ENCODE measurements at regions not wholly inside any gene's neighbourhood (a gene's known extent, or its start where the extent isn't known, plus 50 kb on each side); places are given as distances from the start of the nearest gene placed in this dataset.
"Not testable (repeated sequence)": the region's sequence is repeated elsewhere in the genome, so short reads cannot be mapped to it uniquely, and the experiment has no call there.

- no peaks in the 10 kb centered on the region for H3K9me3 ChIP-seq
- no peak overlapping the region for H3K27ac ChIP-seq
- no peaks in the 10 kb centered on the region for H3K27me3 ChIP-seq
- no peaks in the 10 kb centered on the region for H3K36me3 ChIP-seq
- H3K4me3 ChIP-seq, result no peak overlapping the region
- no peak for TF ChIP-seq EP300 (IDR thresholded peaks at IDR 0.05)
- WGBS, result 82% methylated on average over 3 of the region's 3 CpGs
- H3K4me1 ChIP-seq, result no peaks in the 10 kb centered on the region
- DNase-seq (ENCODE audit: low spot score in 2 of 2), result no peak
Observed at GRCh38 chr11:24163146-24163545, 333.7 kb upstream of the LUZP2 start.

GRCh38 chr11:24163841-24164240 lies 333.0 kb upstream of the LUZP2 start:
- H3K27ac ChIP-seq, result no peak overlapping the region

GRCh38 chr11:24171869-24172268 lies 325.0 kb upstream of the LUZP2 start:
- TF ChIP-seq CTCF (IDR thresholded peaks at IDR 0.05) (no peak), POLR2AphosphoS5 (IDR thresholded peaks at IDR 0.05) (no peak), EP300 (IDR thresholded peaks at IDR 0.05) (no peak), POLR2A (IDR thresholded peaks at IDR 0.05) (no peak)
- no peak for DNase-seq (ENCODE audit: low spot score in 2 of 2)
- no peak overlapping the region for H3K27ac ChIP-seq
- WGBS, result 69% methylated on average over 1 of the region's 1 CpG
- no peaks in the 10 kb centered on the region for H3K27me3 ChIP-seq
- H3K36me3 ChIP-seq, result no peaks in the 10 kb centered on the region
- H3K4me3 ChIP-seq, result no peak overlapping the region
- H3K4me1 ChIP-seq, result no peaks in the 10 kb centered on the region
- H3K9me3 ChIP-seq, result no peaks in the 10 kb centered on the region

More at GRCh38 chr11:24163841-24164240, 333.0 kb upstream of the LUZP2 start:
- Histone ChIP-seq H3K4me3 (no peak overlapping the region), H3K27me3 (no peaks in the 10 kb centered on the region), H3K9me3 (no peaks in the 10 kb centered on the region), H3K36me3 (no peaks in the 10 kb centered on the region), H3K4me1 (no peaks in the 10 kb centered on the region)
- DNase-seq (ENCODE audit: low spot score in 2 of 2), result no peak
- TF ChIP-seq EP300 (IDR thresholded peaks at IDR 0.05), result no peak
- TF ChIP-seq POLR2A (IDR thresholded peaks at IDR 0.05), result no peak
- TF ChIP-seq POLR2AphosphoS5 (IDR thresholded peaks at IDR 0.05), result no peak
- TF ChIP-seq CTCF (IDR thresholded peaks at IDR 0.05), result no peak

- Histone ChIP-seq H3K4me3 (no peak overlapping the region), H3K27me3 (no peaks in the 10 kb centered on the region), H3K4me1 (no peaks in the 10 kb centered on the region), H3K36me3 (no peaks in the 10 kb centered on the region), H3K9me3 (no peaks in the 10 kb centered on the region), H3K27ac (no peak overlapping the region)
- WGBS, result 75% methylated on average over 6 of the region's 6 CpGs
- DNase-seq (ENCODE audit: low spot score in 2 of 2), result no peak
- no peak for TF ChIP-seq CTCF (IDR thresholded peaks at IDR 0.05)
- no peak for TF ChIP-seq POLR2AphosphoS5 (IDR thresholded peaks at IDR 0.05)
- no peak for TF ChIP-seq POLR2A (IDR thresholded peaks at IDR 0.05)
Observed at GRCh38 chr11:24181395-24182047, 315.3 kb upstream of the LUZP2 start.

GRCh38 chr11:24185535-24185934 lies 311.3 kb upstream of the LUZP2 start:
- not testable (repeated sequence) for DNase-seq (ENCODE audit: low spot score in 2 of 2); H3K27ac ChIP-seq; H3K27me3 ChIP-seq; H3K4me3 ChIP-seq; H3K4me1 ChIP-seq; H3K36me3 ChIP-seq; H3K9me3 ChIP-seq
- 87% methylated on average over 2 of the region's 2 CpGs for WGBS

- Histone ChIP-seq H3K27me3 (no peaks in the 10 kb centered on the region), H3K36me3 (no peaks in the 10 kb centered on the region), H3K4me3 (no peak overlapping the region), H3K4me1 (no peaks in the 10 kb centered on the region), H3K27ac (no peak overlapping the region), H3K9me3 (peaks cover 3% of the 10 kb centered on the region)
- WGBS, result 72% methylated on average over 2 of the region's 2 CpGs
- TF ChIP-seq POLR2AphosphoS5 (IDR thresholded peaks at IDR 0.05), result no peak
- no peak for TF ChIP-seq EP300 (IDR thresholded peaks at IDR 0.05)
- TF ChIP-seq POLR2A (IDR thresholded peaks at IDR 0.05), result no peak
- TF ChIP-seq CTCF (IDR thresholded peaks at IDR 0.05), result no peak
- no peak for DNase-seq (ENCODE audit: low spot score in 2 of 2)
Observed at GRCh38 chr11:24196733-24197132, 300.1 kb upstream of the LUZP2 start.

Measured in suprapubic skin (tissue), 4 donors.